Activated CD4-positive, alpha-beta memory T cell treated with anti-CD3 and anti-CD28 coated beads, Interleukin-2, amount 10 ng/mL, durations not matched to agents 7 days and 5 days (primary cell): ENCODE measurements at regions not wholly inside any gene's neighbourhood (a gene's known extent, or its start where the extent isn't known, plus 50 kb on each side); places are given as distances from the start of the nearest gene placed in this dataset.

ENCODE experiments used
- CTCF ChIA-PET: fragments of 350-600 bp; sonication (Branson Sonifier 250); formaldehyde crosslinking; loops from one replicate; lab custom pipeline; 2021; ENCODE audit warnings: antibody characterized with exemption, inconsistent platforms; lab: Charles Lee
- POLR2A ChIA-PET: fragments of 350-600 bp; sonication (Branson Sonifier 250); formaldehyde crosslinking; loops from one replicate; lab custom pipeline; 2021; ENCODE audit warnings: antibody characterized with exemption; lab: Charles Lee
- DNase-seq: peaks from one replicate; pipeline ENCODE4 v3.0.0-alpha.2; 2020
- H3K27ac Mint-ChIP-seq: one replicate; pipeline ENCODE4 v1.8.0; 2021; ENCODE audit warnings: mild to moderate bottlenecking, mixed read lengths
- H3K27me3 Mint-ChIP-seq: one replicate; pipeline ENCODE4 v1.8.0; 2021; ENCODE audit warnings: mixed read lengths
- H3K36me3 Mint-ChIP-seq: one replicate; pipeline ENCODE4 v1.8.0; 2021; ENCODE audit warnings: low read depth, mixed read lengths
- H3K4me1 Mint-ChIP-seq: one replicate; pipeline ENCODE4 v1.8.0; 2021; ENCODE audit warnings: mixed read lengths
- H3K4me3 Mint-ChIP-seq: one replicate; pipeline ENCODE4 v1.8.0; 2021; ENCODE audit warnings: mild to moderate bottlenecking, mixed read lengths
- H3K9me3 Mint-ChIP-seq: one replicate; pipeline ENCODE4 v1.8.0; 2021; ENCODE audit warnings: mixed read lengths

DNA sequence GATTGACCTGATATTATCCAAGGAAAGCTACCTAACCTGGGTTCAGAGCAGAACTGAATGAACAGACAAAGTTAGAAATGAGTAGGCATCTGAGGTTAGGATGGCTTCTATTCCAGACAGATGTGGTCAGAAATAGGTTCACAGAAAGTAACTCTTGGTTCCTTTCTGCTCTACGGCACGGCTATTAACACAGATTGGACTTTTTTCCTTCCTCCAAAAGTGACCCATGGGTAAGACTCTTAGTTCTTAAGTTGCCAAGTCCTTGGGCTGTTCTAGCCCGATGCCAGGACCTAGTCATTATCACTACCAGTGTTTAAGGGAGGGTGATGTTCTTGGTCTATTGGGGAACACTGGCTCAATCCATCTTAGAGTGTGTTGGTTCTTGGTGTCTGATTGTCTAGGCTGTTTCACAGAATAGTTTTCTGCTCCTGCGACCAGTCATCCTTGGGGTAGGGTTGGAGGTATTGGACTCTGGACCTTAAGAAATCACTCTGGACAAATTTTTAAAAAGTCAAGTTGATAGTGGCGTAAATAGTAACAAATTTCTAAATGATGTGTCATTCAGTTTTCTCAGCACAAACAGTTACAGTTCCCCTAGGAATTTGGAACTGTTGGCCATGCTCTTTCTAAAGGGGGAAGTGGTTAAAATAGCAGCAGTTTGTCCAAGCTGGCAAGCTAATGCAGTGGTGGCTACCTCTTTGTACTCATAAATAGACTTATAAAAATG, 60.1 kb upstream of the MYCBP2 start:
- Mint-ChIP-seq H3K9me3 (no peaks in the 10 kb centered on the region), H3K36me3 (no peaks in the 10 kb centered on the region), H3K27me3 (peaks cover 9% of the 10 kb centered on the region), H3K27ac (no peak overlapping the region), H3K4me1 (peaks cover 14% of the 10 kb centered on the region), H3K4me3 (no peak overlapping the region)
- ChIA-PET CTCF (interaction anchor here (0.7 kb wide), 1 partner anchor 1379 kb away, joined by 3 read pairs; no protein-coding TSS in a partner anchor), POLR2A (no interaction called here)
- DNase-seq: no peak

DNA sequence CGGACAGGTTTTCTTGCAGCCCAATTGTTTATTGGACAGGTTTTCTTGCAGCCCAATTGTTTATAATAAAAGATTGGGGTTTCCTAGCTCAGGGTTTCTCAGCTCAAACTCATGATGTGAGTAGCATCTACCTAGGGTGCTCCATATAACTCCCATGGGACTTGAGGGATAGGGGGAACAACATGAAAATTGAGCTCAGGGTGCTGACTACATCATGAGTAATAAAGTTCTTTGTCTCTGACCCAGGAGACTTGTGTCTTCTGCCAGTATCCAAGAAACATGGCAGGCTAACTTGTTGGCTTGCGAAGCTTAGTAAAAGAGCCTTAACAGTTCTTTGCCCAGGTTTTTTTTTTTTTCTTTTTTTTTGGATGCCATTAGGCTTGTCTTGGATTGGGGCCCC, 59.2 kb upstream of the MYCBP2 start:
- no peak overlapping the region for H3K27ac Mint-ChIP-seq
- peaks cover 14% of the 10 kb centered on the region for H3K4me1 Mint-ChIP-seq
- H3K4me3 Mint-ChIP-seq: no peak overlapping the region
- H3K27me3 Mint-ChIP-seq: peaks cover 9% of the 10 kb centered on the region
- CTCF ChIA-PET: interaction anchor here (1.6 kb wide), 1 partner anchor 92 kb away, joined by 4 read pairs; no protein-coding TSS in a partner anchor
- POLR2A ChIA-PET: no interaction called here
- H3K36me3 Mint-ChIP-seq: no peaks in the 10 kb centered on the region
- no peaks in the 10 kb centered on the region for H3K9me3 Mint-ChIP-seq
- DNase-seq: no peak

DNA sequence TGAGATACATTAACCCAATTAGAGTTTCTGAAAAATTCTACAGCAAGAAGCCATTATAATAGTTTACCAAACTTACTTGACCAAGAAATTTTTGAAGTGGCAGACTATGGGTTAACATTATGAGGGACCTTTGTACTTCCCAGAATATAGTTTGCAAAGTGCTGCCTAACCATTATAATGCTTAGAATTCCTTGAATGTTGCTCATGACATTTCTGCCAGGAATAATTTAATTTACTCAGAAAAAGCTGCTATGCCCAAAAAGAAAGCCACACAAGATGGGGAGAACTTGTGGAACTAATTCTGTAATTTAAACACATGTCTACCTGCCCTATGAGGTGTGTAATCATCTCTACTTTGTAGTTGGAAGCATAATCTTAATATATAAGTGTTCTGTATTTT, 58.1 kb upstream of the MYCBP2 start:
- POLR2A ChIA-PET: no interaction called here
- no peaks in the 10 kb centered on the region for H3K36me3 Mint-ChIP-seq
- CTCF ChIA-PET: interaction anchor here (1.6 kb wide), 1 partner anchor 93 kb away, joined by 4 read pairs; no protein-coding TSS in a partner anchor
- no peak overlapping the region for H3K27ac Mint-ChIP-seq
- peaks cover 9% of the 10 kb centered on the region for H3K27me3 Mint-ChIP-seq
- no peak for DNase-seq
- no peaks in the 10 kb centered on the region for H3K9me3 Mint-ChIP-seq
- peaks cover 12% of the 10 kb centered on the region for H3K4me1 Mint-ChIP-seq
- H3K4me3 Mint-ChIP-seq: no peak overlapping the region

DNA sequence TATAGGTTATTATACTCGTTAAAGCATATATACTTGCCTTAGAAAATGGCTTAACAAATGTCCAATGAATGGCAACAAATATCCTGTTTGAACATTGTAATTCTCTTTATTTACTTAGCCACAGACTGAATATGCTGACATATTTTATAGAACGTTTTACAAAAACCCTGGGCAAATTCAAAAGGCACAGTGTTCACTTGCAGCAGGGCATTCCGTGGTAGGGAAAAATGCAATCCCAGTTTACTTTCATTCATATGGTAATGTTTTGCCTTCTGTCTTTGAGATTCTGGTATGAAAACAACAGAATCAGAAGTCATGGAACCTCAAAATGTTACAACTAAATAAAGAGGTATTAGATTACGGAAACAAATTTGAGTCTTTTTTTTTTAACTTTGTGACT, 56.2 kb upstream of the MYCBP2 start:
- DNase-seq: no peak
- Mint-ChIP-seq H3K27me3 (peaks cover 5% of the 10 kb centered on the region), H3K27ac (no peak overlapping the region), H3K36me3 (no peaks in the 10 kb centered on the region), H3K4me1 (peaks cover 1% of the 10 kb centered on the region), H3K4me3 (no peak overlapping the region), H3K9me3 (no peaks in the 10 kb centered on the region)
- CTCF ChIA-PET: interaction anchor here (0.8 kb wide), 1 partner anchor 95 kb away, joined by 3 read pairs; no protein-coding TSS in a partner anchor
- POLR2A ChIA-PET: no interaction called here

DNA sequence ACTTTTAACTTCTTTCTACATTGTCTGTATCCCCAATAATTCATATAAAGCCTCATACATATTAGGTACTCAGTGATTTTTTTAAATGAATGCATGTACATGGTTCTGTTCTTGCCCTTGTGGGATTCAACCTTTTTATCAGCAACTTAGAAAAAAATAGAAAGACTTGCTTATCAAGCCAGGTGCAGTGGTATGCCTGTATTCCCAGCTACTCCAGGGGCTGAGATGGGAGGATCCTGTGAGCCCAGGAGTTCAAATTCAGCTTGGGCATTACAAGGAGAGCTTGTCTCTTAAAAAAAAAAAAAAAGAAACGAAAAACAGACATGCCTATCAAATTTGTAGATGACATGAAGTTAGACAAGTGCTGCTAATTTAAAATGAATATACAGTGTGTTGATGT, 54.2 kb upstream of the MYCBP2 start:
- Mint-ChIP-seq H3K27me3 (peaks cover 5% of the 10 kb centered on the region), H3K4me3 (no peak overlapping the region), H3K9me3 (no peaks in the 10 kb centered on the region), H3K27ac (no peak overlapping the region), H3K4me1 (no peaks in the 10 kb centered on the region), H3K36me3 (no peaks in the 10 kb centered on the region)
- ChIA-PET CTCF (interaction anchor here (0.7 kb wide), 1 partner anchor 1445 kb away, joined by 3 read pairs; no protein-coding TSS in a partner anchor), POLR2A (no interaction called here)
- DNase-seq: no peak

DNA sequence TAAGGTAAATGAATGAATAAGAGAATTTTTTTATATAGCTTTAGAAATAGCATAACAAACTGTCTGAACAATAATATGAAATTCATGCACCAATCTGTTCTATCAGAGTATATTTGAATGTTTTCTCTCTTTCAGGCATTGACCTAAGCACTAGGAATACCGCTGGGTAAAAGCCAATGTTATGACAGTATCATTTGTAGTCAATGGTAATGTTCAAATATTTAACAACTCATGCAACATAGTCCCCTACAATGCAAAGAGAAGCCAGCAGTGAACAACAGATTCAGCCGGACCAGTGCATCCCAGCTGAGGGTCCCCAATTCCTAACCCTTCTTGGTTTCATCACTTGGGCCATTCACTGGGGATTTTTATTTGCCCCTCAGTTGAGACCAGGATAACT, 52.6 kb upstream of the MYCBP2 start:
- CTCF ChIA-PET: interaction anchor here (1.2 kb wide), 1 partner anchor 12 kb away, joined by 3 read pairs; no protein-coding TSS in a partner anchor
- Mint-ChIP-seq H3K27me3 (peaks cover 5% of the 10 kb centered on the region), H3K4me3 (no peak overlapping the region), H3K27ac (no peak overlapping the region), H3K36me3 (no peaks in the 10 kb centered on the region), H3K9me3 (no peaks in the 10 kb centered on the region), H3K4me1 (peaks cover 2% of the 10 kb centered on the region)
- DNase-seq: no peak
- POLR2A ChIA-PET: interaction anchor here (0.9 kb wide), 1 partner anchor 51 kb away, joined by 3 read pairs; no protein-coding TSS in a partner anchor

DNA sequence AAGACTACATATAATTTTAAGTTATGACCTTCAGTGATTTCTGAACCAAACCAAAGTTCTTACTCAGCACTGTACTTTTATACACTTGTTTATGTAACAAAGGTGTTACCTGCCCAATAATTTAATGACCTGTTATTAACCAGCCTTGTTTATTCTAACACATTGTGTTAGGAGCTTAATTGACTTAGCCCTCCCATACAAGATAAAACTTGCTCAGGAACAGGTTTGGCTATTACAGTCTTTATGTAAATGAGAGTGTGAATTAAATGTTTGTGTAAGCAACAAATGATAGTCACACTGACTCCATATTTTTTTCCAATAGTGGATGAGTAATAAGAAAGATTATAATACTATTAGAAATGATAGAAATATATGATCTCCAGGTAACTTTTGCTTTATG, 51.8 kb upstream of the MYCBP2 start:
- H3K27me3 Mint-ChIP-seq: peaks cover 5% of the 10 kb centered on the region
- ChIA-PET CTCF (interaction anchor here (1.2 kb wide), 1 partner anchor 11 kb away, joined by 3 read pairs; no protein-coding TSS in a partner anchor), POLR2A (interaction anchor here (0.9 kb wide), 1 partner anchor 50 kb away, joined by 3 read pairs; no protein-coding TSS in a partner anchor)
- no peaks in the 10 kb centered on the region for H3K36me3 Mint-ChIP-seq
- peaks cover 2% of the 10 kb centered on the region for H3K4me1 Mint-ChIP-seq
- no peak for DNase-seq
- no peak overlapping the region for H3K4me3 Mint-ChIP-seq
- H3K27ac Mint-ChIP-seq: no peak overlapping the region
- H3K9me3 Mint-ChIP-seq: no peaks in the 10 kb centered on the region

DNA sequence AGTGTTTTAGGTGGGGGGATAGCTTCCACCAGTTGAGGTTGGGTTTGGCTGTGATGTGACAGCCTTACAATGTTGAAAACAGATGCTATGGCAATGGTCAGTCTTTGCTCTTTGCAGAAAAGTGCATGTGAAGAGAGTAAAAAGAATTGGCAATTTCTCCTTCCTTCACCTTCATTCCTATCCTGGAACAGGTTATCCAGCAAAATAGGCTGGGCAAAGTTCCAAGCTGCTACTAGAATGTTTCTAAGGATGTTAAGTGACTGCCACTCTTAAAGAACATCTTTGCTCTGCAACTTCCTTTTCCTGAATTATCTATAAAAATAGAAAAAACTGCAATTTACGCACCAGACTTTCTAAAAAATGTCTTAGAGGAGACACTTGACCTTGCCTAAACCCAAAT, 50.1 kb upstream of the MYCBP2 start:
- CTCF ChIA-PET: no interaction called here
- H3K4me1 Mint-ChIP-seq: peaks cover 2% of the 10 kb centered on the region
- H3K36me3 Mint-ChIP-seq: no peaks in the 10 kb centered on the region
- H3K9me3 Mint-ChIP-seq: no peaks in the 10 kb centered on the region
- no peak overlapping the region for H3K4me3 Mint-ChIP-seq
- H3K27me3 Mint-ChIP-seq: no peaks in the 10 kb centered on the region
- no peak for DNase-seq
- H3K27ac Mint-ChIP-seq: no peak overlapping the region
- POLR2A ChIA-PET: interaction anchor here (0.9 kb wide), 1 partner anchor 50 kb away, joined by 3 read pairs; the partner anchor contains the start of gene MYCBP2
